HEK293 (cell line): ENCODE measurements at regions not wholly inside any gene's neighbourhood (a gene's known extent, or its start where the extent isn't known, plus 50 kb on each side); places are given as distances from the start of the nearest gene placed in this dataset.

ENCODE experiments used
- RBAK ChIP-seq: fragments of 450-650 bp; formaldehyde crosslinking; IDR thresholded peaks from 2 replicates; pipeline ENCODE4 v1.5.1; 2016; ENCODE audit warnings: missing biosample characterization, missing genetic modification characterization
- ZNF157 ChIP-seq: fragments of 450-650 bp; formaldehyde crosslinking; IDR thresholded peaks from 2 replicates; pipeline ENCODE4 v1.5.1; 2016; ENCODE audit warnings: missing biosample characterization, missing genetic modification characterization
- ZNF335 ChIP-seq: fragments of 450-650 bp; formaldehyde crosslinking; conservative IDR thresholded peaks from 2 replicates; pipeline ENCODE4 v1.5.1; 2016; ENCODE audit warnings: missing biosample characterization, missing genetic modification characterization
- TF ChIP-seq, protein P1 (sequence below): fragments of 450-650 bp; formaldehyde crosslinking; IDR thresholded peaks from 2 replicates; pipeline ENCODE4 v1.5.1; 2016; ENCODE audit warnings: missing biosample characterization, missing genetic modification characterization
- TF ChIP-seq, protein P2 (sequence below): fragments of 450-650 bp; formaldehyde crosslinking; IDR thresholded peaks from 2 replicates; pipeline ENCODE4 v1.5.1; 2016; ENCODE audit warnings: missing biosample characterization, missing genetic modification characterization

DNA sequence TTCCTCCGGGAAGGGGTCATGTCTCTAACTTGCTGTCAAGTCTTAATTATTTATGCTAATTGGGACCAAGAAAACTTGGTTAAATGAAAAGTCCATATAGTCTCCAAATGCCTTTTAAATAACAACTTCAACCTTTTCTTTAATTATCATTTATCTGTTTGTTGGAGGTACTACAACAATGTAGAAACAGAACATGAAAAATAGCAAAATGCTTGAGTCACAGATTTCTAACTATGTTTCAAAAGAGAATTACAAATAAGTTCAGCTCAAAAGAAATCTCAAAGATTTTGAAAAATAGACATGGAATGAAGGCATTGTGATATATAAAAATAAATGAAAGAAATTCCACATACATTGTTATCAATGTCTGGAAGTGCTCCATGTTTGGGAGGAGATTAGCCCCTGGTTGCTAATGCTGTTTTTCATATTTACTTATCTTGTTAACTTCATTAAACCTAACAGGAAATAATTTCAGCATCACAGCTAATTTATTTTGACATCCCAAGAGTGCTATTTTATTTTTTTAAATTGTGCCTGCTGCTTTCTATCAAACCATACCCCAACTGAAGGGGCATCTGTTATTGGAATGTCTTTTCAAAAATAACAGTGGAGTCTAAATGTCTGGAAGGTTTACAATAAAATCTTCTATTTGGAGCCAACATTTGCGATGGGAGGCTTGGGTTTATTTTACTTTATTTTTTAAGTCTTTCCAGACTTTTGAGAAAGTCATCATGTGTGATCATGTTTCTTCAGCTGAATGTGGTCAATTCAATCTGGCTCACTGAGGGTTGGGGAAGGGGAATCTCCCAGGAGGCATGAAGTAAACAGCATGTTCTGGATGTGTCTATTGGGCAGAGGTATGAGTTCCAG lies 53.1 kb upstream of the ANKRD55 start:
- TF ChIP-seq, protein P1, sequence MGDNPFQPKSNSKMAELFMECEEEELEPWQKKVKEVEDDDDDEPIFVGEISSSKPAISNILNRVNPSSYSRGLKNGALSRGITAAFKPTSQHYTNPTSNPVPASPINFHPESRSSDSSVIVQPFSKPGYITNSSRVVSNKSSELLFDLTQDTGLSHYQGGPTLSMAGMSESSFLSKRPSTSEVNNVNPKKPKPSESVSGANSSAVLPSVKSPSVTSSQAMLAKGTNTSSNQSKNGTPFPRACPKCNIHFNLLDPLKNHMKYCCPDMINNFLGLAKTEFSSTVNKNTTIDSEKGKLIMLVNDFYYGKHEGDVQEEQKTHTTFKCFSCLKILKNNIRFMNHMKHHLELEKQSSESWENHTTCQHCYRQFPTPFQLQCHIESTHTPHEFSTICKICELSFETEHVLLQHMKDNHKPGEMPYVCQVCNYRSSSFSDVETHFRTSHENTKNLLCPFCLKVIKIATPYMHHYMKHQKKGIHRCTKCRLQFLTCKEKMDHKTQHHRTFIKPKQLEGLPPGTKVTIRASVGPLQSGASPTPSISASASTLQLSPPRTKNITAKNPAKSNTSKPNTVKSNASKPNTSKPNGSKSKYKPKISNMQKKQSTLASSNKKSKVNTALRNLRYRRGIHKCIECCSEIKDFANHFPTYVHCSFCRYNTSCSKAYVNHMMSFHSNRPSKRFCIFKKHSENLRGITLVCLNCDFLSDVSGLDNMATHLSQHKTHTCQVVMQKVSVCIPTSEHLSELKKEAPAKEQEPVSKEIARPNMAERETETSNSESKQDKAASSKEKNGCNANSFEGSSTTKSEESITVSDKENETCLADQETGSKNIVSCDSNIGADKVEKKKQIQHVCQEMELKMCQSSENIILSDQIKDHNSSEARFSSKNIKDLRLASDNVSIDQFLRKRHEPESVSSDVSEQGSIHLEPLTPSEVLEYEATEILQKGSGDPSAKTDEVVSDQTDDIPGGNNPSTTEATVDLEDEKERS (tag by site-specific recombination), result no peak
- TF ChIP-seq, protein P2, sequence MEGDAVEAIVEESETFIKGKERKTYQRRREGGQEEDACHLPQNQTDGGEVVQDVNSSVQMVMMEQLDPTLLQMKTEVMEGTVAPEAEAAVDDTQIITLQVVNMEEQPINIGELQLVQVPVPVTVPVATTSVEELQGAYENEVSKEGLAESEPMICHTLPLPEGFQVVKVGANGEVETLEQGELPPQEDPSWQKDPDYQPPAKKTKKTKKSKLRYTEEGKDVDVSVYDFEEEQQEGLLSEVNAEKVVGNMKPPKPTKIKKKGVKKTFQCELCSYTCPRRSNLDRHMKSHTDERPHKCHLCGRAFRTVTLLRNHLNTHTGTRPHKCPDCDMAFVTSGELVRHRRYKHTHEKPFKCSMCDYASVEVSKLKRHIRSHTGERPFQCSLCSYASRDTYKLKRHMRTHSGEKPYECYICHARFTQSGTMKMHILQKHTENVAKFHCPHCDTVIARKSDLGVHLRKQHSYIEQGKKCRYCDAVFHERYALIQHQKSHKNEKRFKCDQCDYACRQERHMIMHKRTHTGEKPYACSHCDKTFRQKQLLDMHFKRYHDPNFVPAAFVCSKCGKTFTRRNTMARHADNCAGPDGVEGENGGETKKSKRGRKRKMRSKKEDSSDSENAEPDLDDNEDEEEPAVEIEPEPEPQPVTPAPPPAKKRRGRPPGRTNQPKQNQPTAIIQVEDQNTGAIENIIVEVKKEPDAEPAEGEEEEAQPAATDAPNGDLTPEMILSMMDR, result no peak
- TF ChIP-seq ZNF335 (tag by site-specific recombination) (no peak), ZNF157 (no peak), RBAK (tag by site-specific recombination) (no peak)
